ENCODE measurements at regions not wholly inside any gene's neighbourhood (a gene's known extent, or its start where the extent isn't known, plus 50 kb on each side); places are given as distances from the start of the nearest gene placed in this dataset.

- no peaks in the 10 kb centered on the region for H3K36me3 ChIP-seq
- no peak overlapping the region for H3K9ac ChIP-seq (ENCODE audit: low read depth in 2 of 2, low read length in 2 of 2)
- no peaks in the 10 kb centered on the region for H3K27me3 ChIP-seq
- H3K9me3 ChIP-seq = no peaks in the 10 kb centered on the region
- H3K27ac ChIP-seq = no peak overlapping the region
- H3K4me3 ChIP-seq = no peak overlapping the region
- TF ChIP-seq CTCF (IDR thresholded peaks at IDR 0.05) = no peak
- intact Hi-C loops (cut with DNase I) = no loop called here
- no peak for DNase-seq
- no peaks in the 10 kb centered on the region for H3K4me1 ChIP-seq
Observed at GRCh38 chr12:42799966-42800365, 210.4 kb upstream of the PRICKLE1 start.

- DNase-seq = no peak
- H3K4me1 ChIP-seq = no peaks in the 10 kb centered on the region
- intact Hi-C loops (cut with DNase I) = no loop called here
- no peaks in the 10 kb centered on the region for H3K27me3 ChIP-seq
- no peak overlapping the region for H3K4me3 ChIP-seq
- H3K36me3 ChIP-seq = no peaks in the 10 kb centered on the region
- no peak overlapping the region for H3K9ac ChIP-seq (ENCODE audit: low read depth in 2 of 2, low read length in 2 of 2)
- H3K9me3 ChIP-seq = no peaks in the 10 kb centered on the region
- no peak overlapping the region for H3K27ac ChIP-seq
- TF ChIP-seq CTCF (IDR thresholded peaks at IDR 0.05) = no peak
Observed at GRCh38 chr12:42798811-42799438, 209.4 kb upstream of the PRICKLE1 start.

- Histone ChIP-seq H3K9ac (ENCODE audit: low read depth in 2 of 2, low read length in 2 of 2) (no peak overlapping the region), H3K27ac (no peak overlapping the region), H3K4me1 (no peaks in the 10 kb centered on the region), H3K36me3 (no peaks in the 10 kb centered on the region), H3K9me3 (no peaks in the 10 kb centered on the region), H3K27me3 (no peaks in the 10 kb centered on the region), H3K4me3 (no peak overlapping the region)
- intact Hi-C loops (cut with DNase I) = no loop called here
- TF ChIP-seq CTCF (IDR thresholded peaks at IDR 0.05) = no peak
- no peak for DNase-seq
Observed at GRCh38 chr12:42794806-42795205, 205.3 kb upstream of the PRICKLE1 start.

- Histone ChIP-seq H3K4me3 (no peak overlapping the region), H3K9me3 (no peaks in the 10 kb centered on the region), H3K36me3 (no peaks in the 10 kb centered on the region), H3K27me3 (no peaks in the 10 kb centered on the region), H3K27ac (no peak overlapping the region), H3K9ac (ENCODE audit: low read depth in 2 of 2, low read length in 2 of 2) (no peak overlapping the region), H3K4me1 (no peaks in the 10 kb centered on the region)
- intact Hi-C loops (cut with DNase I) = no loop called here
- no peak for DNase-seq
- no peak for TF ChIP-seq CTCF (IDR thresholded peaks at IDR 0.05)
Observed at GRCh38 chr12:42793166-42793565, 203.6 kb upstream of the PRICKLE1 start.

GRCh38 chr12:42792265-42792664, 202.7 kb upstream of the PRICKLE1 start:
- intact Hi-C loops (cut with DNase I) = no loop called here
- Histone ChIP-seq H3K27ac (no peak overlapping the region), H3K9me3 (no peaks in the 10 kb centered on the region), H3K4me1 (no peaks in the 10 kb centered on the region), H3K4me3 (no peak overlapping the region), H3K9ac (ENCODE audit: low read depth in 2 of 2, low read length in 2 of 2) (no peak overlapping the region), H3K36me3 (no peaks in the 10 kb centered on the region), H3K27me3 (no peaks in the 10 kb centered on the region)
- no peak for TF ChIP-seq CTCF (IDR thresholded peaks at IDR 0.05)
- no peak for DNase-seq
